Panc1 (cell line): ENCODE measurements at regions not wholly inside any gene's neighbourhood (a gene's known extent, or its start where the extent isn't known, plus 50 kb on each side); places are given as distances from the start of the nearest gene placed in this dataset.

Experiments
- ATAC-seq: fragments of 200-7000 bp; cut with Tn5 transposase; 2 replicates; pipeline ENCODE4 v1.9.1; 2020; ENCODE audit warnings: mild to moderate bottlenecking, moderate library complexity
- BruUV-seq: library from RNA; stranded (reverse); fragments of 400-500 nt; replicated peaks from 2 replicates; lab custom pipeline; 2021; lab: Mats Ljungman, UMichigan
- CTCF ChIA-PET: fragments of 300-600 bp; sonication (Branson Sonifier 250); formaldehyde crosslinking; loops from one replicate; lab custom pipeline; 2022; ENCODE audit warnings: antibody characterized with exemption; lab: Charles Lee
- POLR2A ChIA-PET: fragments of 300-600 bp; sonication (Branson Sonifier 250); formaldehyde crosslinking; loops from one replicate; lab custom pipeline; 2022; ENCODE audit warnings: antibody characterized with exemption; lab: Charles Lee
- DNase-seq: peaks from one replicate; pipeline ENCODE4 v3.0.0-alpha.2; 2010; ENCODE audit warnings: low read depth, low spot score
- H3K27ac ChIP-seq: 2 replicates; pipeline ENCODE4 v1.5.1; 2011; ENCODE audit warnings: mild to moderate bottlenecking, low read length, inconsistent platforms
- H3K27me3 ChIP-seq: fragments of 200-500 bp; sonication (Bioruptor generic); 2 replicates; pipeline ENCODE4 v1.6.0; 2014; ENCODE audit warnings: low read length, inconsistent platforms; ENCODE audit not compliant: control insufficient read depth, insufficient read depth
- H3K36me3 ChIP-seq: fragments of 200-500 bp; sonication (Bioruptor generic); 2 replicates; pipeline ENCODE4 v1.5.1; 2014; ENCODE audit warnings: inconsistent platforms, mild to moderate bottlenecking, low read length, moderate library complexity; ENCODE audit not compliant: control insufficient read depth, insufficient read depth
- H3K4me1 ChIP-seq: 2 replicates; pipeline ENCODE4 v1.5.1; 2011; ENCODE audit warnings: inconsistent platforms, mild to moderate bottlenecking, low read length, moderate library complexity; ENCODE audit not compliant: control insufficient read depth, insufficient read depth
- H3K4me3 ChIP-seq, 2 experiments: 2 replicates each; pipeline ENCODE4 v1.5.1; 2011 to 2012; ENCODE audit warnings: low read depth in 2 of 2, low read length in 2 of 2, mild to moderate bottlenecking in 2 of 2, inconsistent platforms in 1 of 2, moderate library complexity in 1 of 2
- H3K9me3 ChIP-seq: fragments of 200-500 bp; sonication (Bioruptor generic); 2 replicates; pipeline ENCODE4 v1.5.1; 2014; ENCODE audit warnings: low read depth, mild to moderate bottlenecking, inconsistent platforms, low read length, moderate library complexity; ENCODE audit not compliant: control insufficient read depth, insufficient read depth
- CTCF ChIP-seq: fragments of 450-650 bp; IDR thresholded peaks from 2 replicates; pipeline ENCODE4 v1.5.1; 2017; ENCODE audit warnings: mild to moderate bottlenecking
- POLR2AphosphoS5 ChIP-seq: IDR thresholded peaks from 2 replicates; pipeline ENCODE4 v1.6.1; 2012; ENCODE audit warnings: mild to moderate bottlenecking, low read depth, low read length, moderate library complexity
- REST ChIP-seq, 2 experiments: IDR thresholded peaks; 2 replicates each; pipeline ENCODE4 v1.6.1; 2011 to 2012; ENCODE audit warnings: low read depth in 2 of 2, control low read depth in 1 of 2, low read length in 1 of 2, mild to moderate bottlenecking in 1 of 2, moderate library complexity in 1 of 2; ENCODE audit not compliant: insufficient read depth in 1 of 2
- SIN3A ChIP-seq: IDR thresholded peaks from 2 replicates; pipeline ENCODE4 v1.6.1; 2012; ENCODE audit warnings: low read depth, mild to moderate bottlenecking, low read length, moderate library complexity, borderline replicate concordance; ENCODE audit not compliant: insufficient read depth
- TCF7L2 ChIP-seq: IDR thresholded peaks from 2 replicates; pipeline ENCODE4 v1.6.1; 2011; ENCODE audit warnings: mild to moderate bottlenecking, low read depth, low read length, inconsistent platforms
- in situ Hi-C: cut with HindIII; loops from 2 replicates; pipeline ENCODE4 v1.10.0; 2016; ENCODE audit warnings: low sequenced_read_pairs, low pct_unique_long_range_greater_than_20kb
- intact Hi-C: fragments of 100-400 bp; cut with micrococcal nuclease; formaldehyde crosslinking; loops from one replicate; pipeline ENCODE4 v1.10.0; 2022; ENCODE audit not compliant: unreplicated experiment

GRCh38 chrX:63050225-63050624 lies 300.9 kb downstream of the SPIN4 start:
- no peaks in the 10 kb centered on the region for H3K9me3 ChIP-seq
- H3K4me1 ChIP-seq: no peaks in the 10 kb centered on the region
- H3K27ac ChIP-seq: no peak overlapping the region
- ATAC-seq (no peak), DNase-seq (peak; percentile 2)
- H3K36me3 ChIP-seq: no peaks in the 10 kb centered on the region
- ChIA-PET CTCF (no interaction called here), POLR2A (no interaction called here)
- no peaks in the 10 kb centered on the region for H3K27me3 ChIP-seq
- H3K4me3 ChIP-seq: no peak overlapping the region
- no TSS peak for BruUV-seq
- in situ Hi-C loops (no loop called here), intact Hi-C loops (no loop called here)
- TF ChIP-seq CTCF (peak; percentile 42), SIN3A (no peak)

- Histone ChIP-seq H3K4me3 (no peak overlapping the region), H3K9me3 (no peaks in the 10 kb centered on the region), H3K36me3 (no peaks in the 10 kb centered on the region), H3K27me3 (no peaks in the 10 kb centered on the region), H3K4me1 (no peaks in the 10 kb centered on the region), H3K27ac (no peak overlapping the region)
- ChIA-PET CTCF (no interaction called here), POLR2A (interaction anchor here (0.5 kb wide), 1 partner anchor 45 kb away, joined by 9 read pairs; no protein-coding TSS in a partner anchor)
- intact Hi-C loops (no loop called here), in situ Hi-C loops (no loop called here)
- ATAC-seq (no peak), DNase-seq (no peak)
- no peak for TF ChIP-seq SIN3A
- no peak for TF ChIP-seq CTCF
- TF ChIP-seq POLR2AphosphoS5: no peak
- BruUV-seq: no TSS peak
Measured at GRCh38 chrX:63032811-63033210, 318.3 kb downstream of the SPIN4 start.

- TF ChIP-seq CTCF (no peak), SIN3A (no peak), POLR2AphosphoS5 (no peak), REST (IDR thresholded peaks at IDR 0.05; ENCODE audit: insufficient read depth in 1 of 2, low read depth in 2 of 2, low read length in 1 of 2) (no peak), TCF7L2 (no peak)
- Histone ChIP-seq H3K36me3 (no peaks in the 10 kb centered on the region), H3K4me3 (no peak overlapping the region), H3K4me1 (no peaks in the 10 kb centered on the region), H3K9me3 (no peaks in the 10 kb centered on the region), H3K27me3 (no peaks in the 10 kb centered on the region), H3K27ac (no peak overlapping the region)
- DNase-seq: no peak
- POLR2A ChIA-PET: no interaction called here
- CTCF ChIA-PET: interaction anchor here (0.5 kb wide), 1 partner anchor 28 kb away, joined by 3 read pairs; no protein-coding TSS in a partner anchor
- BruUV-seq: no TSS peak
- ATAC-seq: no peak
- intact Hi-C loops: no loop called here
- in situ Hi-C loops: no loop called here
Measured at GRCh38 chrX:63013549-63013948, 337.6 kb downstream of the SPIN4 start.
